Epithelial cell of esophagus (primary cell): ENCODE measurements at regions not wholly inside any gene's neighbourhood (a gene's known extent, or its start where the extent isn't known, plus 50 kb on each side); places are given as distances from the start of the nearest gene placed in this dataset.

Experiments
- DNase-seq: peaks from one replicate; pipeline ENCODE4 v3.0.0; 2010; ENCODE audit warnings: low read depth
- H3K4me3 ChIP-seq: 2 replicates; pipeline ENCODE4 v1.5.1; 2011; ENCODE audit warnings: mild to moderate bottlenecking, low read length, control low read depth
- CTCF ChIP-seq: IDR thresholded peaks from 2 replicates; pipeline ENCODE4 v1.5.1; 2011; ENCODE audit warnings: low read depth, mild to moderate bottlenecking, low read length, control low read depth, inconsistent platforms; ENCODE audit not compliant: insufficient read depth; ENCODE audit errors: missing control alignments

- peak; percentile 96 for DNase-seq
- H3K4me3 ChIP-seq: no peak overlapping the region
- TF ChIP-seq CTCF: no peak
Observed at GRCh38 chr10:108358912-108359311, 1194.4 kb upstream of the SORCS1 start.

- DNase-seq: no peak
- H3K4me3 ChIP-seq: no peak overlapping the region
- no peak for TF ChIP-seq CTCF
Observed at GRCh38 chr10:108352771-108353170, 1188.3 kb upstream of the SORCS1 start.

- no peak for TF ChIP-seq CTCF
Observed at GRCh38 chr10:108348215-108348614, 1183.7 kb upstream of the SORCS1 start.

GRCh38 chr10:108346066-108346465 lies 1181.6 kb upstream of the SORCS1 start:
- H3K4me3 ChIP-seq: no peak overlapping the region
- DNase-seq: no peak
- no peak for TF ChIP-seq CTCF

More at GRCh38 chr10:108348215-108348614, 1183.7 kb upstream of the SORCS1 start:
- H3K4me3 ChIP-seq: no peak overlapping the region
- no peak for DNase-seq

- no peak for TF ChIP-seq CTCF
- no peak overlapping the region for H3K4me3 ChIP-seq
- peak; percentile 72 for DNase-seq
Observed at GRCh38 chr10:108338146-108338545, 1173.6 kb upstream of the SORCS1 start.

GRCh38 chr10:108336836-108337235 lies 1172.3 kb upstream of the SORCS1 start:
- H3K4me3 ChIP-seq: no peak overlapping the region
- DNase-seq: no peak
- no peak for TF ChIP-seq CTCF

GRCh38 chr10:108327706-108328105 lies 1163.2 kb upstream of the SORCS1 start:
- no peak for TF ChIP-seq CTCF

More at GRCh38 chr10:108327706-108328105, 1163.2 kb upstream of the SORCS1 start:
- peak; percentile 90 for DNase-seq
- no peak overlapping the region for H3K4me3 ChIP-seq
